GM12872 (cell line): ENCODE measurements at regions not wholly inside any gene's neighbourhood (a gene's known extent, or its start where the extent isn't known, plus 50 kb on each side); places are given as distances from the start of the nearest gene placed in this dataset.

ENCODE experiments used
- TF ChIP-seq, protein P1 (sequence below): IDR thresholded peaks from 3 replicates; pipeline ENCODE4 v1.5.1; 2011; ENCODE audit warnings: low read depth, mild to moderate bottlenecking, low read length, moderate library complexity; ENCODE audit not compliant: insufficient read depth

DNA sequence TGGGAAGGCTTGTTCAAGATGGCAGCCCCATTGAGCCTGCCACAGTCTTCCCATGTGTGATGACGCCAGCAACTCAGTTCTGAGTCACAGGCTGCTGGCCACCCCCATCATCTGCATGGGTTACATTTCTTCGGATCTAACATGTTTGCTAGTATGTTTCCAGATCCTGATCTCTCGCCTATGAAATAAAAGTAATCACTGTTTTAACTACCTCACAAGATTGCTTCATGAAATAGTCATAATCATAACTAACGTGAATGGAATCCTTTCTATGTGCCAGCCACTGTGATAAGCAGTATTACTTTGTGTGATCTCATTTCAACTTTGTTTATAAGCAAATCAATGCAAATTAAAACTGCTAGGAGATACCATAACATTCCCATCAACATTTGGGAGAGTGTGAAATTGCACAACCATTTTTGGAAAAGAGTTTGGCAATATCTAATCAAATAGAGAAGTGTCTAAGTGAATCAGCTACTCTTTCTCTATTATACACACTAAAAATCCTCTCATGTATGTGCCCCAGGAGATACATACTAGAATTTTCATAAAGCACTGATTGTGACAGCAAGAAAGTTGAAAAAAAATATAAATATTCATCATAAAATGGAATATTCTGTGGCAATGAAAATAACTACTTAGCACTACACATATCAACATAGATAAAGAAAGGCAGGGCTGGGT, 300.2 kb upstream of the IRX5 start:
- TF ChIP-seq, protein P1, sequence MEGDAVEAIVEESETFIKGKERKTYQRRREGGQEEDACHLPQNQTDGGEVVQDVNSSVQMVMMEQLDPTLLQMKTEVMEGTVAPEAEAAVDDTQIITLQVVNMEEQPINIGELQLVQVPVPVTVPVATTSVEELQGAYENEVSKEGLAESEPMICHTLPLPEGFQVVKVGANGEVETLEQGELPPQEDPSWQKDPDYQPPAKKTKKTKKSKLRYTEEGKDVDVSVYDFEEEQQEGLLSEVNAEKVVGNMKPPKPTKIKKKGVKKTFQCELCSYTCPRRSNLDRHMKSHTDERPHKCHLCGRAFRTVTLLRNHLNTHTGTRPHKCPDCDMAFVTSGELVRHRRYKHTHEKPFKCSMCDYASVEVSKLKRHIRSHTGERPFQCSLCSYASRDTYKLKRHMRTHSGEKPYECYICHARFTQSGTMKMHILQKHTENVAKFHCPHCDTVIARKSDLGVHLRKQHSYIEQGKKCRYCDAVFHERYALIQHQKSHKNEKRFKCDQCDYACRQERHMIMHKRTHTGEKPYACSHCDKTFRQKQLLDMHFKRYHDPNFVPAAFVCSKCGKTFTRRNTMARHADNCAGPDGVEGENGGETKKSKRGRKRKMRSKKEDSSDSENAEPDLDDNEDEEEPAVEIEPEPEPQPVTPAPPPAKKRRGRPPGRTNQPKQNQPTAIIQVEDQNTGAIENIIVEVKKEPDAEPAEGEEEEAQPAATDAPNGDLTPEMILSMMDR, result no peak

DNA sequence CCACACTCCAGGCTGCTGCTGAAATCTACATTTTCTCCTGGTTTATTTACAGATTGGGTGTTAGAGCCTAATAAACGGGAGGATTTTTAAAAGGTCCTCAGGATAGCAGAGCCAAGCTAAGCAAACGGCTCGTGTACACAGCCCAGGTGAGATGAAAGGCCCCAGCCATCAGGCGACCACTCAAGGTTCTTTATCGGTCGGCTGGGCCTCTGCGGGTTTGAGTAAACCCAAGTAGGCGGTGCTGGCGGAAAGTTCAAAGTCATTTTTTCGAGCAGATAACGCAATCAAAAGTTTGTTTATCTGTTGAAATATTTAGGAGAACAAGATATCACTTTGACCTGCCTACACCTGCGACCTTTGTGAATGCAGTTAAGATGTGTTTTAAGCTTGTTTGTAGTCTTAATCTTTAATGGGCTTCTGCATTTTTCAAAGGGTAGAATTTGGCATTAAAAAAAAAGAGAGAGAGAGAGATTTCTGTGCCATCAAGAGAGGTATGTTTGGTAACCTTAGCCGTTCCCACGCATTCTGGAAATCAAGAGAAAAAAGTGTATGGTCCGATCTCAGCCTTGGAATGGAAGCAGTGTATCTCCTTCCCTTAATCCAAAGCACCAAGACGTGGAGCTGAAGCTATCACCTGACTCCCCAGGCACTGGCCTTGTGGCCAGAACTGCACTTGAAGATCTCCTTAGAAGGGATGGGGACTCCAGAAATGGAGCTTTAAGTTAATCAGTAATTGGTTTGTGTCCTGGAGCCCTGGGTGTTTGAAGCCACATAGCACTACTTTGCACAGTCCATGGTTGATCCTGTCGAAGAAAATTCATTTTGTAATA, 301.7 kb upstream of the IRX5 start:
- TF ChIP-seq, protein P1, result no peak

DNA sequence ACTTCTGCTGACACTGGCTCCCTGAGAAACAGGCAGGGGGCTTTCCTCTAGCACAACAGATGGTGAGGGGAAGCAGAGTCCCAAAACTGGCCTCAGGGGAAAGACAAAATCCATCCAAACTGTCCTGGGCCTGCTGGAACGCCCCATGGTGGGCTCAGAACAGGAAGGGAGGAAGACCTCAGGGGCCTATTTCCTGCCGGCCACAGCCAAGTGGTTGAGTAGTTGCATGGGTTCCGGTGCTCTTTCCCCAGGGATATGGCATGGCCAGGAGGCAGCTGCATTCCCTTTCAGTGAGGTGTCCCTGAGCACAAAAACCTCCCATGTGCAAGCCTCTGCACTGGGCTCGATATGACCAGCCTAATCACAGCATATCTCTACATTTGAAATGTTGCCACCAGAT, 303.0 kb upstream of the IRX5 start:
- TF ChIP-seq, protein P1, result no peak

DNA sequence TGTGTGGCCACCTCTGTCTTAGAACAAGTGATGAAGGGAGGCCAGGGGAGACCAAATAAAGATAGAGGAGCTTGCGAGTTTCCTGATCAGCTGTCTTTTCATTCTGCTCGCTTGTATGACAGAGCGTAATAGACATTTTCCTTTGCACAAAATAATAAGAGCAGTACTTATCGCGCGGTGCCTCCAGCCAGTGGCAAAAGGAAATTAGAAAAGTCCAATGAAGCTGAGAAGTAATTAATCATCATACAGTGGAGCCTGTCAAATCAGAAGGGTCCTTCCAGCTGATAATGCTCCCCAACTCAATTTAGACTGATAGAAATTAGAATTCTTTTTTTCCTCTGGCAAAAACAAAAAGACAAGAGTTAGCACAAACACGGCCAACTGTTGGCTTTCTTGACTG, 307.0 kb upstream of the IRX5 start:
- TF ChIP-seq, protein P1, result no peak

DNA sequence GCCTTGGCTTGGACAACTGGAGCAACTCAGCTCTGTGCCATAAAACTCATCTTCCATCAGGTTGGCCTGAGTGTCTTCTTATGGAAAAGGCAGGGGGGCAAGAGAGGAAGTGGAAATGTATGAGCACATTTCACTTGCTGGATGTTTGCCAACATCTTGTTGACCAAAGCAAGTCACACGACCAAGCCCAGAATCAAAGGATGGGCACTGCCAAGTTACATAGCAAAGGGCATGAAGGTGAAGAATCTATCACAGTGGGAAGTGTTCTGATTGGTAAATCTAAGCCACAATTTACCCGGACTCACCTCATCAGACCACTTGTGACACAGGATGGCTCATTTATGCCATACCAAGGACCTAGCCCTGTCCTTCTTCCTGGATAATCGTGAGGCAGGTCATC, 310.5 kb upstream of the IRX5 start:
- TF ChIP-seq, protein P1, result no peak

DNA sequence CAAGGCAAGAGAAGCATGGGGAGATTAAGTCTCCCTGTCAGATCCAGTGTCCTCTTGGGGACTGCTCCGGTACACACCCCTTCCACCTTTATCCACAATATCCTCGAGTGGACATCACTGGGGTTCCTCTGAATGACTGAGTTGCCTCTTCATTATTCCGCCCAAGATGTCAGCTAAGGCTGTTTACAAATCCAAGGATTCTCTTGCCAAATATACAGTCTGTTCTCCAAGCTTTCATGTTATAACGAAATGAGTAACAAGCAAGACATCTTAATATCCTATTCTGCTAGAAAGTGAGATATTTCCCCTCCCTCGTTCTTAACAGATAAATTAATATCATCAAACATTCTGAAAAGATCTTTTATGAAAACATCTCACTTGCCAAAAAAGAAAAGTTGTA, 314.1 kb upstream of the IRX5 start:
- TF ChIP-seq, protein P1, result no peak

DNA sequence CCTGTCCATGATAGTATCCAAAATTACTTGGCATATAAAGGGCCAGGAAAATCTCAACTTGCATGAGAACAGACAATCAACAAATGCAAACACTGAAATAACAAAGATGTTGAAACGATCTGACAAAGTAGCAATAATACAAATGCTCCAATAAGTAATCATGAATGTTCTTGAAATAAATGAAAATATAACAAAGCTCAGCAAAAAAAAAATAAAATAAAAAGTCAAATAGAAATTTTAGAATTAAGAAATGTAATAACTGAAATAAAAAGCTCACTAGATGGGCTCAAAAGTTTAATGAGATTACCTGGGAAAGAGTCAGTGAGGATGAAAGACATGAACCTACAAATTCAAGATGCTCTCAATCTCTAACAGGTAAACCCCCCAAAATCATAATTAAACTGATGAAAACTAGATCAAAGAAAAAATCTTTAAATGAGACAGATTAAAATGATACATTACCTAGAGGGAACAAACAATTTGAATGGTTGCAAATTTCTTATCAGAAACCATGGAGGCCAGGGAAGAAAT, 319.0 kb upstream of the IRX3 start:
- TF ChIP-seq, protein P1, result no peak
